D721Med (cell line): ENCODE measurements at regions not wholly inside any gene's neighbourhood (a gene's known extent, or its start where the extent isn't known, plus 50 kb on each side); places are given as distances from the start of the nearest gene placed in this dataset.

ENCODE experiments used
- DNase-seq: peaks from one replicate; pipeline ENCODE4 v3.0.0; 2011; ENCODE audit warnings: low spot score; ENCODE audit not compliant: insufficient read length
- FAIRE-seq: peaks from 2 replicates; lab custom pipeline; 2011; peaks lifted over from hg19 to GRCh38; lab: Jason Lieb, UNC
- TF ChIP-seq, protein P1 (sequence below): IDR thresholded peaks from 2 replicates; pipeline ENCODE4 v1.5.1; 2012; ENCODE audit warnings: mild to moderate bottlenecking, control low read depth; ENCODE audit not compliant: insufficient read depth; ENCODE audit errors: missing control alignments

DNA sequence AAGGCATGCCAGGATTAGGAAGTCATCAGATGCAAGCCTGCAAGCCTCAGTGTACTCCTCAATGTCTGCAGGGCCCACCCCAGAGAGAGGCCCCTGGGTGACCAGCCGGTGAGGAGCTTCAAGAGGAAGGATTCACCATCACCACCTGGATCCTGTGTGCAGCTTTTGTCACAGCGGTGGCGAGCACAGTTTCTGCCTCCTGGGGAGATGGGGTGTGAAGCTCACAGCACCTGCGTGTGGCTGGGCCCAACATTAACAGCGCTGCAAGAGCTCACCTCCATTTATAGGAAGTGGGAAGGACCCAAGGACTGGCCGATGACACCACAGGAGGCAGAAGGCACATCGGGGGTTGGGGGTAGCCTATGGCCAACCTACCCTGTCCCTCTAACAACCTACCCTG lies 235.3 kb downstream of the CTTN start:
- no peak for FAIRE-seq
- no peak for DNase-seq
- TF ChIP-seq, protein P1, sequence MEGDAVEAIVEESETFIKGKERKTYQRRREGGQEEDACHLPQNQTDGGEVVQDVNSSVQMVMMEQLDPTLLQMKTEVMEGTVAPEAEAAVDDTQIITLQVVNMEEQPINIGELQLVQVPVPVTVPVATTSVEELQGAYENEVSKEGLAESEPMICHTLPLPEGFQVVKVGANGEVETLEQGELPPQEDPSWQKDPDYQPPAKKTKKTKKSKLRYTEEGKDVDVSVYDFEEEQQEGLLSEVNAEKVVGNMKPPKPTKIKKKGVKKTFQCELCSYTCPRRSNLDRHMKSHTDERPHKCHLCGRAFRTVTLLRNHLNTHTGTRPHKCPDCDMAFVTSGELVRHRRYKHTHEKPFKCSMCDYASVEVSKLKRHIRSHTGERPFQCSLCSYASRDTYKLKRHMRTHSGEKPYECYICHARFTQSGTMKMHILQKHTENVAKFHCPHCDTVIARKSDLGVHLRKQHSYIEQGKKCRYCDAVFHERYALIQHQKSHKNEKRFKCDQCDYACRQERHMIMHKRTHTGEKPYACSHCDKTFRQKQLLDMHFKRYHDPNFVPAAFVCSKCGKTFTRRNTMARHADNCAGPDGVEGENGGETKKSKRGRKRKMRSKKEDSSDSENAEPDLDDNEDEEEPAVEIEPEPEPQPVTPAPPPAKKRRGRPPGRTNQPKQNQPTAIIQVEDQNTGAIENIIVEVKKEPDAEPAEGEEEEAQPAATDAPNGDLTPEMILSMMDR, result no peak

DNA sequence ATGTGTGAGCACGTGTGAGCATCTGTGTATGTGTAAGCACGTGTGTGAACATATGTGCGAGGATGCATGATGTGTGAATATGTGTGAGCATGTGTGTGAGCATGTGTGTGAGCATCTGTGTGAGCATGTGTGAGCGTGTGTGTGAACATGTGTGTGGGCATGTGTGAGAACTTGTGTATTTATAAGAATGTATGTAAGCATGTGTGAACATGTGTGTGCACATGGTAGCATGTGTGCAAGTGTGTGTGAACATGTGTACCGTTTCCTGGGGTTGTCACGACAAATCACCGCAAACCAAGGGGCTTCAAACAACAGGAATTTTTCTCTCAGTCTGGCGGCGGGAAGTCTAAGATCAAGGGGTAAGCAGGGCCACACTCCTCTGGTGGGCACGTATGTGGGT lies 238.3 kb downstream of the CTTN start:
- TF ChIP-seq, protein P1, result no peak
- FAIRE-seq, result no peak

DNA sequence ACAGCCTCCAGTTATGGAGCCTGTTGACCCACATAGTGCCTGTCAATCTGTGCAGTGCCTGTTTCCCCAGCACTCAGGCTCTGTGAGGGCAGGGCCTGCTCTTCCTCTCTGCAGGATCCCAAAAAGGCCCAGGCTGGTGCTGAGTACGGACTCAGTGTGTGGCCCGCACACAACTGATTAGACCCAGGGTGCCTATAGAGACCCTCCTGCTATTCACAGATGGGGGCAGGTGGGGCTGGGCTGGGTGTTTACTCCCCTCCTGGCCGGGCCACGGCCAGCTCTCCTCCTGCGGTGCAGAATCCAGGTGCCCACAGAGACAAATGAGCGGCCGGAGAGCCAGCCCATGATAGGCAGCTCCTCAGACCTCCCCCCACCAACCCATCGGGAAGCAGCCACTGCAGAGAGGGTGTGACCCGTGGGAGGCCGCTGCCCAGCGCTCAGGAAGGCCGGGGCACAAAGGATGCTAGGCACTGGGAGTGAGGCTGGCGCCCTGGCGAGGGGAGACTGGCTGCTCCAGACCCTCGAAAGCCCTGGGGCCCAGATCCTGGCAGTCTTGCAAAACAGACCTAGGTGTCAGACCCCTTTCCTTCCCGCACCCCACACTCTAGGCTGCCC lies 239.0 kb downstream of the CTTN start:
- no peak for FAIRE-seq
- TF ChIP-seq, protein P1, result no peak
- DNase-seq, result no peak

More for the DNA sequence above, 238.3 kb downstream of the CTTN start:
- no peak for DNase-seq

DNA sequence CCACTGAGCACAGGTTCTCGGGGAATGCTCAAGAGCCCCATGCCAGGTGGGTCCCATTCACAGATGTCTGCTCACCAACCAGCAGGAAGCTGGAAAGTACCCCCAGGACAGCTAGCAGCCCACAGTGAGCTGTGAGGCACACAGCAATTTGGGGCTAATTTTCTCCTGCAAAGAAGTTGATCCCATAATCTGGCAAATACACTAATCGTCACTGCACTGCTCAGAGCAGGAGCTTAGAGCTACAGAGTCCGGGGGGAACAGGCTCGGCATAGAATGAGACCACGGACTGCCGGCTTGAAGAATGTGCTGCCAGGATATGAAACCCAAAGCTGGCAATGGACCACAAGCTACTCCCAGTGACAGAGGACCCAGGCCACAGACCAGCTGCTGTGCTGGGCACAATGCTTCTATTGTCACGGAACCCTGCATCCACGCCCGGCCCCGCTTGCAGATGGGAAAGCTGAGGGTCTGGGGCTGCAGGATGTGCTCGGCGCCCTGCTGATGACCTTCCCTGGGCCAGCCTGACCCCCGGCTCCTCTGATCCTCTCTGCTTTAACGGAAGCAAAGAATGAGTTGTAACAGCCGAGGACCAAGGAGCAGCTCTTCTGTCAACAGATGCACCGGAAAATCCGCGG lies 239.7 kb downstream of the CTTN start:
- DNase-seq (no peak), FAIRE-seq (no peak)
- TF ChIP-seq, protein P1, result no peak

DNA sequence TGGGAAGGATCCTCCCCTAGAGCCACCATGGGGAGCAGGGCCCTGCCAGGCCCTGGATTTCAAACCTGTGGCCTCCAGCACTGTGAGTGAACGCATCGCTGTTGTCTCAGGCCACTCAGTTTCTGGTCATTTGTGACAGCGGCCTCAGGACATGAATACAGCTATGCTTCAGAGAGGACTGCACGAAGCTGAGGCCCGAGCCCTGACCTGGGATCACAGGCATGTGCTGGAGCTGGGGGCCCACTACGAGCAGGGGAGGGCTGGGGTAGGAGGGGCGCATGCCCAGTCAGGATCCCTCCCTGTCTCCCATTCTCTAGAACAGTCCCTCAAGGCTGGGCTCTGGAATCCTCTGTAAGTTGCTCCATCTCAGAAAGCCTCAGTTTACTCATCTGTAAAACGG lies 242.1 kb downstream of the CTTN start:
- TF ChIP-seq, protein P1, result no peak
- FAIRE-seq (no peak), DNase-seq (no peak)

DNA sequence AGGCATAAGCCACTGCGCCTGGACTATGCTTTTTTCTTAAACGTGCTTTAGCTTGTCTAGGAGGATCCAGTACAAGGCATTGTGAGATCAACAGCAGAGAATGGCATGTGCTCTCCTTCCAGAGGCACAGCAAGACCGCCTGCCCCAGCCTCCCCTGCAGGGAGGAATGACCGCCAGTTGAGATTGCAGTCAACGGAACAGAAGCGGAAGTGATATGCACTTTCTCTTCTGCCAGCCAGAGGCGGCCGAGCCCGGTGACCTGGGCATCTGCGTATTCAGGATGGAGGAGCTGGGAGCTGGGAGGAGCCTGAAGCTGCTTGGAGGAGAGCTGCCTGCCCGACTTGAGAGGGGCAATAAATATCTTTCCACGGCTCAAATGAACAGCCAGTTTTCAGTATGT lies 243.0 kb downstream of the CTTN start:
- TF ChIP-seq, protein P1, result no peak
- FAIRE-seq (no peak), DNase-seq (no peak)

DNA sequence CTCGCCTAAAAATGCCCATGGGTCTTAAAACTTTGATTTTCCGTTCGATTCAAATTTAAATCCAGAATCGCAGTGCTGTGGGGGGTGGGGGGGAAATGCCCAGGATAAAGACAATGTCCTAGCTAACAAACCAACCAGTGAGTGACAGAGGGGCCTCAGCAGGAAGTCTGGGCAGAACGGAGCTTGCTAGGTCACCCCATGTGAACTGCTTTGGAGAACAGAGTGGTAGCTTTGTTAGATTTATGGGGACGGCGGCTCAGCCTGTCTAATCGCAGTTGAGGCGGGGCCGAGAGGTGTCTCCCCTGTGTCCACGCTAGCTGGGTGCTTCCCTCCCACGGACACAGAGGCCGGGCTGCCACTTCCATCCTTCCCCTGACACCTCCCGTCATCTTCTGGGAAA lies 243.9 kb downstream of the CTTN start:
- FAIRE-seq (no peak), DNase-seq (no peak)
- TF ChIP-seq, protein P1, result no peak
